Spleen (tissue), 7 donors: ENCODE measurements at regions not wholly inside any gene's neighbourhood (a gene's known extent, or its start where the extent isn't known, plus 50 kb on each side); places are given as distances from the start of the nearest gene placed in this dataset.

ENCODE experiments used
- CTCF ChIP-seq, 11 experiments: fragments of 200-600 bp in 7 of 11; fragments of 450-650 bp in 4 of 11; sonication (generic) in 4 of 11; IDR thresholded peaks in 8 of 11; conservative IDR thresholded peaks in 3 of 11; 1 replicate in 7 of 11; 2 replicates in 4 of 11; pipeline versions ENCODE4 v1.4.0 to v1.8.0; 2016 to 2021; ENCODE audit warnings: antibody characterized with exemption in 11 of 11, inconsistent platforms in 4 of 11, mild to moderate bottlenecking in 1 of 11
- POLR2A ChIP-seq, 3 donors: fragments of 450-650 bp; IDR thresholded peaks; one replicate each; pipeline ENCODE4 v1.5.1; 2017; ENCODE audit warnings: antibody characterized with exemption in 3 of 3, mild to moderate bottlenecking in 1 of 3
- donor health status: DM: no; HTN: no; CAD: no; lungs with moderate emphysema.
- donor health status: DM: no; HTN: no; CAD: no.
- donor health status: DM: no; HTN: no; CAD: no.

- TF ChIP-seq CTCF (IDR thresholded peaks at IDR 0.05 in 8 of 11, conservative IDR thresholded peaks at IDR 0.05 in 3 of 11) = no peak
- no peak for TF ChIP-seq POLR2A (IDR thresholded peaks at IDR 0.05)
Observed at GRCh38 chr16:29116980-29117379, 132.1 kb downstream of the LAT start.
